Globus pallidus (tissue), 1 donor: ENCODE measurements at regions not wholly inside any gene's neighbourhood (a gene's known extent, or its start where the extent isn't known, plus 50 kb on each side); places are given as distances from the start of the nearest gene placed in this dataset.
"Not testable (repeated sequence)": the region's sequence is repeated elsewhere in the genome, so short reads cannot be mapped to it uniquely, and the experiment has no call there.

Experiments used
- DNase-seq: peaks from one replicate; pipeline ENCODE4 v3.0.0-alpha.2; 2015; ENCODE audit warnings: low spot score

GRCh38 chr16:5159537-5159936, 61.9 kb upstream of the EEF2KMT start:
- not testable (repeated sequence) for DNase-seq

GRCh38 chr16:5158494-5158893, 60.9 kb upstream of the EEF2KMT start:
- DNase-seq, result no peak

- DNase-seq, result not testable (repeated sequence)
Observed at GRCh38 chr16:5156486-5156885, 58.9 kb upstream of the EEF2KMT start.

DNA sequence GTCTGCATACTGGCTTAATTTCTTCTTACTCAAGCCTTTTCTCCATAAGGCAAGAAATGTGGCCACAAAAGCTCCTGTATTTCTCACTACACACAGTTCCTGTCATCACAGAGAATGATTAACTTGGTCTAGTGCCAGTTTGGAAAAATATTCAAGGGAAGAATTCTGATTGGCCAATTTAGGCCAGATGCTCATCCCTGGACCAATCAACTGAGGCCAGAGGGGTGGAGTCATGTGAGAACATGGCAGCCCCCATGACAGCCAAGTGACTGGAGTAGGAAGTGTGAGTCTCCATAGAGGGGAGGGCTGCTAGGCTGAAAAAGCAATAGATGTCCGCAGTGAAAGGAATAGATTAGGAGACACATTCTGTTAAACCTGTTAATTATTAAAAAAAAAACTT, 56.4 kb upstream of the EEF2KMT start:
- not testable (repeated sequence) for DNase-seq

DNA sequence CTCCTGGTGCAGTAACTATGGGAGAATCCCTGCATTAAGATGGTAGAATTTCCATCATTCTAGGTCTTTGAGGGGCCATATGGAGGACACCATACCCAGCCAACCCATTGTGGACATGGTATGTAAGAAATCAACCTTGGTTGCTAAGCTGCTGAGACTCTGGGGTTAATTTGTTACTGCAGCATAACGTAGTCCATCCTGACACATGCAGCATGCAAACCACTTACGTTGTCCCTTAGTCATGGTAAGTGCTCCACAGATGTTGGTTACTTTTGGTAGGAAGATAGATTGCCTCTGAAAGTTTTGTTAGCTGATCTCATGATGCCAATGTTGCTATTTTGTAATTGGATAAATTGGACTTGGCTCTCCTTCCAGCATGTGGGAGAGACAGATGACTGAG, 53.8 kb upstream of the EEF2KMT start:
- DNase-seq, result not testable (repeated sequence)
